PC-9 (cell line): ENCODE measurements at regions not wholly inside any gene's neighbourhood (a gene's known extent, or its start where the extent isn't known, plus 50 kb on each side); places are given as distances from the start of the nearest gene placed in this dataset.

Experiments used
- BruUV-seq: library from RNA; stranded (reverse); fragments of 400-500 nt; replicated peaks from 2 replicates; lab custom pipeline; 2021; lab: Mats Ljungman, UMichigan
- CTCF ChIA-PET: fragments of 300-600 bp; sonication (Branson Sonifier 250); formaldehyde crosslinking; loops from one replicate; lab custom pipeline; 2022; ENCODE audit warnings: antibody characterized with exemption; lab: Charles Lee
- POLR2A ChIA-PET: fragments of 300-600 bp; sonication (Branson Sonifier 250); formaldehyde crosslinking; loops from one replicate; lab custom pipeline; 2022; ENCODE audit warnings: antibody characterized with exemption; ENCODE audit not compliant: unreplicated experiment; lab: Charles Lee
- DNase-seq, 2 experiments: peaks; one replicate each; pipeline versions ENCODE4 v3.0.0 to v3.0.0-alpha.2; 2015 to 2022; ENCODE audit warnings: mixed read lengths in 1 of 2
- H2AFZ ChIP-seq: fragments of 200-600 bp; sonication (generic); 2 replicates; pipeline ENCODE4 v1.8.1; 2017; ENCODE audit warnings: antibody characterized with exemption
- H3F3A ChIP-seq: fragments of 200-600 bp; sonication (generic); 2 replicates; pipeline ENCODE4 v1.8.1; 2017; ENCODE audit warnings: antibody characterized with exemption, mild to moderate bottlenecking, low read depth; ENCODE audit not compliant: insufficient read depth
- H3K27ac ChIP-seq: fragments of 200-600 bp; sonication (generic); 2 replicates; pipeline ENCODE4 v1.6.1; 2016; ENCODE audit warnings: mixed run types
- H3K27me3 ChIP-seq: fragments of 200-600 bp; sonication (generic); 2 replicates; pipeline ENCODE4 v1.6.1; 2016; ENCODE audit warnings: low read depth, mixed run types; ENCODE audit not compliant: insufficient read depth
- H3K36me3 ChIP-seq: fragments of 200-600 bp; sonication (generic); 2 replicates; pipeline ENCODE4 v1.6.1; 2016; ENCODE audit warnings: low read depth, mixed run types
- H3K4me1 ChIP-seq: fragments of 200-600 bp; sonication (generic); replicated peaks from 2 replicates; pipeline ENCODE4 v1.6.1; 2016; ENCODE audit warnings: mixed run types; ENCODE audit not compliant: insufficient read depth
- H3K4me2 ChIP-seq: fragments of 200-600 bp; sonication (generic); 2 replicates; pipeline ENCODE4 v1.6.1; 2017; ENCODE audit warnings: mixed run types
- H3K4me3 ChIP-seq: fragments of 200-600 bp; sonication (generic); 2 replicates; pipeline ENCODE4 v1.6.1; 2016; ENCODE audit warnings: mixed run types
- H3K79me2 ChIP-seq: fragments of 200-600 bp; sonication (generic); 2 replicates; pipeline ENCODE4 v1.6.1; 2017; ENCODE audit warnings: low read depth, mixed run types
- H3K9me2 ChIP-seq: fragments of 200-600 bp; sonication (generic); 2 replicates; pipeline ENCODE4 v1.8.1; 2017; ENCODE audit warnings: mild to moderate bottlenecking; ENCODE audit not compliant: insufficient read depth
- H3K9me3 ChIP-seq: fragments of 200-600 bp; sonication (generic); 2 replicates; pipeline ENCODE4 v1.8.1; 2016; ENCODE audit warnings: low read depth; ENCODE audit not compliant: insufficient read depth
- H4K20me1 ChIP-seq: fragments of 200-600 bp; sonication (generic); 2 replicates; pipeline ENCODE4 v1.8.1; 2017; ENCODE audit not compliant: insufficient read depth
- CTCF ChIP-seq: fragments of 200-600 bp; sonication (generic); conservative IDR thresholded peaks from 2 replicates; pipeline ENCODE4 v1.6.1; 2017; ENCODE audit warnings: mixed run types, antibody characterized with exemption, mild to moderate bottlenecking, moderate library complexity
- EZH2 ChIP-seq: fragments of 200-600 bp; sonication (generic); IDR thresholded peaks from 2 replicates; pipeline ENCODE4 v1.8.0; 2017; ENCODE audit warnings: antibody characterized with exemption, low read depth
- intact Hi-C: fragments of 100-400 bp; cut with micrococcal nuclease; formaldehyde crosslinking; loops from one replicate; pipeline ENCODE4 v1.10.0; 2022; ENCODE audit not compliant: unreplicated experiment

- H3K9me3 ChIP-seq, result no peaks in the 10 kb centered on the region
These were observed 1789.6 kb downstream of the TP53TG3F start for GRCh38 chr16:35249051-35249450.

GRCh38 chr16:35252356-35252936 lies 1793.0 kb downstream of the TP53TG3F start:
- Histone ChIP-seq H3K79me2 (no peaks in the 10 kb centered on the region), H3K36me3 (no peaks in the 10 kb centered on the region), H3K27me3 (peaks cover 9% of the 10 kb centered on the region), H3F3A (no peaks in the 10 kb centered on the region), H3K4me3 (no peak overlapping the region), H3K4me2 (no peak overlapping the region), H3K27ac (no peak overlapping the region), H3K4me1 (no peaks in the 10 kb centered on the region), H3K9me2 (no peaks in the 10 kb centered on the region; the same call in 1 of the 2 replicates), H3K9me3 (no peaks in the 10 kb centered on the region), H2AFZ (no peak overlapping the region), H4K20me1 (no peaks in the 10 kb centered on the region)
- no TSS peak for BruUV-seq
- no peak for DNase-seq
- ChIA-PET POLR2A (no interaction called here), CTCF (no interaction called here)
- intact Hi-C loops, result no loop called here
- TF ChIP-seq EZH2, result no peak
- TF ChIP-seq CTCF, result no peak

More at GRCh38 chr16:35249051-35249450, 1789.6 kb downstream of the TP53TG3F start:
- H4K20me1 ChIP-seq, result no peaks in the 10 kb centered on the region
- TF ChIP-seq EZH2, result no peak
- no peak for TF ChIP-seq CTCF
- intact Hi-C loops, result no loop called here
- H3K4me1 ChIP-seq, result no peaks in the 10 kb centered on the region
- no peaks in the 10 kb centered on the region for H3F3A ChIP-seq
- H3K27me3 ChIP-seq, result no peaks in the 10 kb centered on the region
- no peak overlapping the region for H2AFZ ChIP-seq
- no peaks in the 10 kb centered on the region for H3K79me2 ChIP-seq
- DNase-seq, result peak in 1 of 2 experiments; percentile 16
- no peaks in the 10 kb centered on the region for H3K36me3 ChIP-seq
- POLR2A ChIA-PET, result no interaction called here
- no peak overlapping the region for H3K27ac ChIP-seq
- BruUV-seq, result no TSS peak
- no peak overlapping the region for H3K4me2 ChIP-seq
- H3K9me2 ChIP-seq, result no peaks in the 10 kb centered on the region
- CTCF ChIA-PET, result no interaction called here
- no peak overlapping the region for H3K4me3 ChIP-seq

GRCh38 chr16:35255186-35255803 lies 1795.9 kb downstream of the TP53TG3F start:
- Histone ChIP-seq H3K4me1 (no peaks in the 10 kb centered on the region), H3K4me2 (no peak overlapping the region), H3K9me3 (no peaks in the 10 kb centered on the region), H3K27me3 (peaks cover 12% of the 10 kb centered on the region), H4K20me1 (no peaks in the 10 kb centered on the region), H3K79me2 (no peaks in the 10 kb centered on the region), H3K27ac (no peak overlapping the region), H3K36me3 (no peaks in the 10 kb centered on the region), H3K9me2 (no peaks in the 10 kb centered on the region; the same call in 1 of the 2 replicates), H2AFZ (no peak overlapping the region), H3F3A (no peaks in the 10 kb centered on the region), H3K4me3 (no peak overlapping the region)
- no peak for DNase-seq
- no TSS peak for BruUV-seq
- intact Hi-C loops, result no loop called here
- ChIA-PET CTCF (no interaction called here), POLR2A (no interaction called here)
- TF ChIP-seq EZH2 (no peak), CTCF (no peak)
